Esophagus mucosa (tissue), 1 donor: ENCODE measurements at regions not wholly inside any gene's neighbourhood (a gene's known extent, or its start where the extent isn't known, plus 50 kb on each side); places are given as distances from the start of the nearest gene placed in this dataset.
"Not testable (repeated sequence)": the region's sequence is repeated elsewhere in the genome, so short reads cannot be mapped to it uniquely, and the experiment has no call there.

ENCODE experiments used
- ATAC-seq: fragments of 200-7000 bp; cut with Tn5 transposase; one replicate; pipeline ENCODE4 v1.9.1; 2020
- donor health status: DM: yes; HTN: yes; CAD: no.

- ATAC-seq: peak; percentile 76
Measured at GRCh38 chr5:12214267-12215015, 310.2 kb upstream of the CTNND2 start.

- no peak for ATAC-seq
Measured at GRCh38 chr5:12208366-12209100, 304.3 kb upstream of the CTNND2 start.

GRCh38 chr5:12204761-12205160 lies 300.5 kb upstream of the CTNND2 start:
- no peak for ATAC-seq

DNA sequence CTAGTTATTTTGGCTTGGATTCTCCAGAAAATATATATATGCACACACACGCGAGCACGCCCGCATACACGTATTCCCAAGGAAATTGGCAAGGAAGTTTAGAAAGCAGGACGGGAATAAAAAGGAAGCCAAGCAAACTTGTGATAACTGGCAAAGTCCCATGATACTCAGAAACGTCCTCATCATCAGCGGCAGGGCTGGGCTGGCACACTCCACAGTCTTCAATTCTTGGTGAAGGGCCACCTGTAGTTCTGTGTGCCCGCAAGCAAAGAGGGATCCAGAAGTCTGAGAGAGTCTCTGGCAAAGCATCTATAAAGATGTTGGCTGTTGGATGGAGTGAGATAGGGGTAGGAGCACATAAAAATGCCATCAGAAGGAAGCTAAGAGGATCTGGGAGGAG lies 289.3 kb upstream of the CTNND2 start:
- no peak for ATAC-seq

- ATAC-seq: no peak
Measured at GRCh38 chr5:12183003-12183402, 278.8 kb upstream of the CTNND2 start.

DNA sequence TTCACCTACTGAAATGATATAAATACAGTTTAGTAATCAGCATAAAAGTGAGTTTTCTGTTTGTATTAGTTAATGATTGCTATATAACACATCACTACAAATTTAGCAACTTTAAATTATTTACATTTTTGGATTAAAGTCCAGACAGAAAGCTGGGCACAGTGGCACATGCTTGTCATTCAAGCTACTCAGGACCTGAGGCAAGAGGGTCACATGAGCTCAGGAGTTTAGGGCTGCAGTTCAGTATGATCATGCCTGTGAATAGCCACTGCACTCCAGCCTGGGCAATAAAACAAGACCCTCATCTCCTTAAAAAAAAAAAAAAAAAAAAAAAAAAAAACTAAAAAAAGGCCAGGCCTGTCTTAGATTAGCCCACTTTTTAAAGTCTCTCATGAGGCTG lies 273.6 kb upstream of the CTNND2 start:
- no peak for ATAC-seq

GRCh38 chr5:12177225-12177624 lies 273.0 kb upstream of the CTNND2 start:
- no peak for ATAC-seq

- no peak for ATAC-seq
Measured at GRCh38 chr5:12175914-12176585, 271.8 kb upstream of the CTNND2 start.

- no peak for ATAC-seq
Measured at GRCh38 chr5:12174734-12175133, 270.5 kb upstream of the CTNND2 start.

GRCh38 chr5:12169536-12169935 lies 265.3 kb upstream of the CTNND2 start:
- ATAC-seq: no peak

DNA sequence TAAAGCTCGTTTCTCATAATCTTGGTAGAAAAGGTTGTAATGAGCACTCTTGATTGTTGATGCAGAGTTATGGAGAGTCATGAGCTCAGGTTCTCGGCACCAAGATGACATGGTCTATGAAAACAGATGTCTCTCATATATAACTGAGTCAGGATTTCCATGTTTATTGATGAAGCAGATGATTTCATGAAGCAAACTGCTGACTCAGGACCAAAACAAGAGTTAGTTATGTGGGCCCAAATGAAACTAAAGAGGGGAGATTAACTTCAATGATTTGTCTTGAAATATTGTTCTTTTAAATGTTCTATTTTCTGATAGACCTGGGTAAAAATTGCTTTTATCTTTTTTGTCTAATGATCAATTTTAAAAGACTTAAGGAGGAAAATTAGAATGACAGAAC lies 258.6 kb upstream of the CTNND2 start:
- ATAC-seq: no peak

DNA sequence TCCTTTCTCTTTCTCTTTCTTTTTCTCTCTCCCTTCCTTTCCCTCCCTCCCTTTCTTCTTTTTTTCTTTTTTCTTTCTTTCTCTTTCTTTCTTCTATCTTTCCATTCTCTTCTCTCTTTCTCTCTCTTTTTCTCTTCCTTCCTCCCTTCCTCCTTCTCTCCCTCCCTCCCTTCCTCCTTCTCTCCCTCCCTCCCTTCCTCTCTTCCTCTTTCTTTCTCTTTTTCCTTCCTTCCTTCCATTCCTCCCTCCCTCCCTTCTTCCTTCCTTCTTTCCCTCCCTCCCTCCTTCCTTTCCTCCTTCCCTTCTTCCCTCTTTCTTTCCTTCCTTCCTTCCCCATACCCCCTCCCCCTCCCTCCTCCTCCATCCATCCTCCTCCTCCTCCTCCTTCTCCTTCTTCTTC lies 243.3 kb upstream of the CTNND2 start:
- no peak for ATAC-seq

DNA sequence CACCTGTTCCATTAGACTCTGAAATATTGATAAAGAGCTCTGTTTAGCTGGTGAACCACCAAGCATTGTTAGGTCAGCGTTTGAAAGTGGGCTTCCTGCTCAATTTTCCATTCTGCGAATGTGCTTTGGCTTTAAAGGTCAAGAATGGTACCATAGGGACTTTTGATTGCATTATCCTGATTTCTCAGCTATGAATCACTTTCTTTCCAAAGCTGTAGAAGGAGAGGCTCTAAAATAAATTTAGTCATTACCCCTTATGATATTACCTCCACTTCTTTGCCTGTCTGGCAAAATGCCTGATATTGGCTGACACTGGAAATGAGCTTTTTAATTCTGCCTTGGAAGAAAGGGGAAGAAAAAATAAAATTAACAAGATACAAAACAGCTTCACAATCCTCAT lies 237.2 kb upstream of the CTNND2 start:
- no peak for ATAC-seq

- ATAC-seq: no peak
Measured at GRCh38 chr5:12133520-12133919, 229.3 kb upstream of the CTNND2 start.

- ATAC-seq: not testable (repeated sequence)
Measured at GRCh38 chr5:12131020-12131419, 226.8 kb upstream of the CTNND2 start.

- no peak for ATAC-seq
Measured at GRCh38 chr5:12125895-12126294, 221.6 kb upstream of the CTNND2 start.

DNA sequence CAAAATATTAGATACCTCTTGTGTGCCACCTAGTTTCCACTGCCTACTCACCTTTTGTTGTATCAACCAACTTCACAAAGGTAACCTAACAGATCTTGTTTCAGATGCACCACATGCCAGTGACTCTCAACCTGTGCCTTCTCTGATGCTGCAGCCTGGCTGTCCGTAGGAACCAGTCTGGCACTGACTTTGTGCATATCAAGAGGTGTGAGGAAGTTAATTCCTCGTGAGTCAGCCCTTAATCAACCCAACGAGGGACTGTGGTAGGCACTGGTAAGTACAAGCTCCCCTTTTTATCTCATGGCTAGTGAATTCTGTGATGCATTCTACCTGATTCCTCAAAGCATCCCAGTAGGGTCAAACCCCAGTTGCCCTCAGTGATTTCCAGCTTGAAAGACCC lies 215.4 kb upstream of the CTNND2 start:
- ATAC-seq: no peak

DNA sequence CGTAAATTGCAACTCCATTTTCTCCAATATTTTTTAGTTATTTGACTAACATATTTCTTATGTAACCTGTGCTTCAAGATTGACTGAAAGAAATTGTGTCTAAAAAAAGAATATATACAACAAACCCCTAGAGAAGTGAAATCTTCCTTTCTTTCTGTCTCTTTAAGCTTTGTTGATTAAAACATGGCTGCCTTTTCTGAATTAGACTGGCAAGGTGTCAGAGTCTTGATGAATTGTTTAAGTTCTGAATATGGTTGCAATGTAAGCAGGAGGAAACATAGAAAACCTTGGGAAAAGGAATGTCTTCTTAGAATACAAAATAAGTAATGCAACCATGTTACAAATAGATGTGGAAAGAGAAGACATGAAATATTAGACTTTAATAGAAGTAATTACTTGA lies 209.8 kb upstream of the CTNND2 start:
- ATAC-seq: no peak

DNA sequence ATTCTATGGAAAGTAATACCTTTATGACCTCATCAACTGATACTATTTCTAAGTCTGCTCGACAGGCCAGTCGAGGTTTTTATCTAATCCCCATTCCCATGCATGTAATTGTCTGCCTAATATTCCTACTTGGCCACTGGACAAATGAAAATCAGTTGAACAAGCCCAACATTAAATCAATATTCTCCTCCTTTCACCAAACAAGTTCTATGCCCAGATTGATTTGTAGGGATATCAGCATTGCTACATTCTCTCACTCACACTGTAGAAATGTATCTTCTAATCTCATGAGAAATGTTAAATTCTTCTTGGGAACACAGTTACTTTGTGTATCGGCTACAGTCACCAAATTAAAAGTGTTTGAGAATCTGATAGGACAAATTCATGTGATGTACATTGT lies 208.8 kb upstream of the CTNND2 start:
- ATAC-seq: no peak

DNA sequence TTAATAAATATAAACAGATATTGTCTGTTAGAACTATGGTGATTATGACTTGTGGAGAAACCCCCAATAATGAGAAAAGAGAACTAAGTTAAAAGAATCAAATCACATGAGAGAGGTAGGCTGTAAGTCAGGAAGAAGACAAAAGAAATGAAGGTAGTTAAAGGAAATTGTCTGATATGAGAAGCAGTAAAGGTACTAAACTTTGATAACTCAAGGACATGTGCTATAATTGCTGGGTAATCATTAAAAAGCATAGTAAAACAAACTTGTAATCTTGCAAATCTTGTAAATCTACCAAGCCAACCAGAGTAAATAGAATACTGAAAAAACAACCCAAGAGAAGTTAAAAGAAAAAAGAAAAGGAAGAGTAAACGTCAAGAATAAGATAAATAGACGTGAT lies 207.0 kb upstream of the CTNND2 start:
- no peak for ATAC-seq

GRCh38 chr5:12110629-12111028 lies 206.4 kb upstream of the CTNND2 start:
- no peak for ATAC-seq

DNA sequence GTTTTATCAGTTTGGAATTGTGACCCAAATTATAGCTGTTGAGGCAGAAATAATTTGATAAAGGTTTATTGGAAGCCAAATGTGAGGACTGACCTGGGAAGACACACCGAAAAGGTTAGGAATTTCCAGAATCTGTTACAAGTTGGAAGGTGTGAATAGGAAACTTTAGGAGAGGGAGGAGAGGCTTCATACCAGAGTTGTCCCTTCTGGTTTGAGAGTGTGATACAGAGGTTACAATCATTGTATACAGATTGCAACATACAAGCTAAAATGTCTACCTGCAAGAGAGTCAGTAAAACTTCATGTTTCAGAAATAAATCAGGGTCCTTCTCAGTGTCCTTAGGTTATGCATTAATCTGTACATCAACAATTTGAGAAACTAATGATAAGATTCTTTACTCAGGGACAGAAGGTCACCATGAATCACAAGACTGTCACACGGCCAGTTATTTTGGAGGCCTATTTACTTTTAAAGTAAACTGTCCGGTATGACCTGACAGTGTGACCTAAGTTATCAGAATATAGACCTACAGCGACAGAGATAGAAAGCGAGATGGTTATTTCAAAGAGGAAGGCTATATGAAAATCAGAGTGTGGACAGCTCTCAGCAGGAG lies 204.9 kb upstream of the CTNND2 start:
- no peak for ATAC-seq

GRCh38 chr5:12102151-12102550 lies 197.9 kb upstream of the CTNND2 start:
- no peak for ATAC-seq
